Activated CD8-positive, alpha-beta memory T cell treated with anti-CD3 and anti-CD28 coated beads for 24 hours (primary cell): ENCODE measurements at regions not wholly inside any gene's neighbourhood (a gene's known extent, or its start where the extent isn't known, plus 50 kb on each side); places are given as distances from the start of the nearest gene placed in this dataset.

ENCODE experiments used
- DNase-seq: peaks from one replicate; pipeline ENCODE4 v3.0.0-alpha.2; 2020

DNA sequence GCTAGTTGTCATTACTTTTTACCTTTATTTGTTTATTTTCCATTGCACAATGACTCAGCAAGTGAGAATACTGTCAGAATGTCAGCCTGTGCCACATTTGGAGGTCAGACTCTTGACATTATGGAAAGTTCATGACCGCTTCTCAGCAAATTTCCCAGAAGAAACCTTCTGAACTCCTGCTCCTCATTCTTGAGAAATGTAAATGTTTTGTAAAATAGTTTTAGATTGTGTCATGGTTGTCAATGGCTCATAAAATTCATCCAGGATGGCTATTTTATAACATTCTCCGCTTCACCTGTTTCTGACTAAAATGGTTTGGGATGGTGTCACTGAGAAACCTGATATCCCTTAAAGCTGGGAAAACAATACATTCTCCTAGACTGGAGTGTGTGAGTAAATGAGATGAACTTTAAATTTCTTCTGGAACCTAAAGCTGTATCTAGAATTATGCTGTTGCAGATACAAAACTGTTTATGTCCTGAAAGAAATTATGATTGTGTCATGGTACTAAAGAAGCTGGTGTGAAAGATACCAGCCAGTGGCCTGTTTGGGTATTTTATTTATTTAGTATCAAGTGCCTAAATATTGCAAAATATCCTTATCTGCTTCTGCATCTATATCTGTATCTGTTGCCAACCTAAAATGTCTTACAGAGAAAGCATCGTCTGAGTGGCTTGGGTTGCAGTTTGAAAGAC, 671.7 kb downstream of the GATA3 start:
- no peak for DNase-seq

GRCh38 chr10:8726779-8727084, 672.2 kb downstream of the GATA3 start:
- DNase-seq, result no peak

- no peak for DNase-seq
These were observed 676.9 kb downstream of the GATA3 start for GRCh38 chr10:8731121-8732095.

DNA sequence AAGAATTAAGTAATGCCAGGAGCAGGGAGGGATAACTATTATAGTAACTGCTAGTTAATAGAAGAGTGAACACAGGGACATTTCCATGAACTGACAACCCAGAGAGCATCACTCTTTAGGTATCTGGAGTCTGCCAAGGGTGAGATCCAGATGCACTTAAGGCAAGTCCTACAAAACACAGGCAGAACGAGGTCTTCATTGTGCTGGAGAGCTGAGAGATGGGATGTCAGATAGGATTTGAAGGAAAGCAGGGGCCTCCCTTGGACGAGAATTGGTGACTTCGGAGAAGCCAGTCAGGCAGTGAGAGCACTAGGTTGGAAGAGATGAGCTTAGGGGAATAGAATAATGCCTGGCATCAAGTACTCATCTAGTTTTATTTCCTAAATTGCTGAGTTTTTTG, 684.5 kb downstream of the GATA3 start:
- DNase-seq, result no peak

DNA sequence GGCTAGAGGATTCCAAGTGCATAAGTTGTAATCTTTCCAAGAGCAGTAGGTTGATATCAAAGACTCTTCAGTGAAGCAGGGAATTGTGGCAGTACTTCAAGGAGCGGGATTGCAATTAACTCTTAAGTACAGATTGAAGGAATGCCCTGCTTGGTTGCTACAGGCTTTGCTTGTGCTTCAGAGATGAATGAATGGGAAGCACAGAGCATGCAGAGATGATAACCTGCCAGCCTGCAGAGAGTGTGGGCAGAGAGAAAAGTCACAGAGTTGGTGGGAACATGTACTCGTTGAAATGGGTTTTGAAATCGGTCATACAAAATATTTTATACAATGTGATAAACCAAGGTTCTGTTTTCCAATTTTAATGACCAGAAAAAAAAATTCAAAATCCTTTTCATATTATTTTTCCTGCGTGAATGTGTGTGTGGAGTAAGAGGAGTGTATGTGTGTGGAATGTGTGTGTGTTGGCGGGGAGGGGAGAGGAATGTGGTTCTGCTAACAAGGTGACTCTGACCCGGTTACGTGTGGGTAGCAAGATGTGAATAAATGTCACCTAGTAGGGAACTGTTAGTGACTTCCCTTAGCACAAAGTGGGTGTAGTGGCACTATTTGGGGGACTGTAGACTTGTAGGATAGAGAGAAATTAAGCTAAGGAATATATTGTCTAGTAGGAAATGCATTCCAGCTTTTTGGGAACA, 697.8 kb downstream of the GATA3 start:
- no peak for DNase-seq

GRCh38 chr10:8758029-8758428, 703.5 kb downstream of the GATA3 start:
- no peak for DNase-seq

- DNase-seq, result no peak
These were observed 712.4 kb downstream of the GATA3 start for GRCh38 chr10:8766899-8767298.

GRCh38 chr10:8767591-8767990, 713.1 kb downstream of the GATA3 start:
- DNase-seq, result no peak

- no peak for DNase-seq
These were observed 713.9 kb downstream of the GATA3 start for GRCh38 chr10:8768341-8768740.

GRCh38 chr10:8768852-8769251, 714.4 kb downstream of the GATA3 start:
- DNase-seq, result no peak

GRCh38 chr10:8776926-8777622, 722.6 kb downstream of the GATA3 start:
- no peak for DNase-seq

DNA sequence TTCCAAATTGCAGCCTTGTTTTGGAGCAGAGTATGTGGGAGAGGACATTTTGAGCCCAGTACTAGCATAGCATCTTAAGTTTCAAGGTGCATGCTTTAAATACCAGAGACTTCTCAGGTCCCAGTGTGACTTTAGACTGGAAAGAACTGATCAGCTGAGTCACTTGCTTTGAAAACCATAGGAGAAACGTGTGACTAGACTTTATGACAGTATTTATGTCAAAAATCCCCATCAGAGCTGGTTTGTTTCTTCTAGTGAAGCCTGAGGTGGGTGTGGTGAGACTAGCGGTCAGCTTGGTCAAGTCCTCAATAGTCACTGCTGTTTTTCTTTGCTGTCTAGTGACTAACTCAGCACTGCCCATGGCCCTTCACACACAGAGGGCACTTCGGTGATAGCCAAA, 724.2 kb downstream of the GATA3 start:
- no peak for DNase-seq

GRCh38 chr10:8787649-8788048, 733.2 kb downstream of the GATA3 start:
- DNase-seq, result no peak

GRCh38 chr10:8790390-8790789, 735.9 kb downstream of the GATA3 start:
- no peak for DNase-seq

GRCh38 chr10:8794860-8795259, 740.4 kb downstream of the GATA3 start:
- no peak for DNase-seq

DNA sequence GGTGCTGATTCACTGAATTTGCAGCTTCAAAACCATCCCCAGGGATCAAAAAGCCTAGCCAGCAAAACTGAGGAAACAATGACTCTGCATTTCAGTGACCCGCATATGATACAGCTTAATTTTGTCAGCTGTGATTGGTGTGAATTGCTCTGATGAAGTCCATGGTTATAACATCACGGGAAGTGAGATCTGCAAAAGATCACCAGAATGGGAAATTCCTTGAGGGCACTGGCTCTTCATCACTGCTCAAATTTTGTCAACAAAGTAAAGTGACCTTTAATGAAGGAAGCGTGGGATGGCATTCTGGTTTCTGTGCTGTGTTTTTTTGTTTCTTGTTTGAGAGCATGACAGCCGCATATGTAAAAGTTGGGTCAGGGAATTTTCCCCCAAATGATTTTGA, 745.9 kb downstream of the GATA3 start:
- DNase-seq, result no peak

GRCh38 chr10:8803992-8804391, 749.5 kb downstream of the GATA3 start:
- DNase-seq, result no peak

GRCh38 chr10:8810677-8811076, 756.2 kb downstream of the GATA3 start:
- DNase-seq, result no peak

DNA sequence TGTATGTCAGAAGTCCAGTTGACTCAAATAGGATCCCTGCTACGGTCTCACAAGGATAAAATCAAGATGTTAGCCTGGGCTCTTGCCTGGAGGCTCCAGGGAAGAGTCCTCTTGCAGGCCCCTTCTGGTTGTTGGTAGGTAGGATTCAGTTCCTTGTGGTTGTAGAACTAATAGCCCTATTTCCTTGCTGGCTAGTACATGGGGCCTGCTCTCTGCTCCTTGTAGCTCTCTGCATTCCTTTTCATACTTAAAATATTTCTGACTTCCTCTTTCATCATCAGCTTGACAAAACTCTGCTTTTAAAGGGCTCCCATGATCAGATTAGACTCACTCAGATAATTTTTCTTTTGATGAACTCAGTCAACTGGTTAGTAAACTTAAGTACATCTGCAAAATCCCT, 756.7 kb downstream of the GATA3 start:
- no peak for DNase-seq

DNA sequence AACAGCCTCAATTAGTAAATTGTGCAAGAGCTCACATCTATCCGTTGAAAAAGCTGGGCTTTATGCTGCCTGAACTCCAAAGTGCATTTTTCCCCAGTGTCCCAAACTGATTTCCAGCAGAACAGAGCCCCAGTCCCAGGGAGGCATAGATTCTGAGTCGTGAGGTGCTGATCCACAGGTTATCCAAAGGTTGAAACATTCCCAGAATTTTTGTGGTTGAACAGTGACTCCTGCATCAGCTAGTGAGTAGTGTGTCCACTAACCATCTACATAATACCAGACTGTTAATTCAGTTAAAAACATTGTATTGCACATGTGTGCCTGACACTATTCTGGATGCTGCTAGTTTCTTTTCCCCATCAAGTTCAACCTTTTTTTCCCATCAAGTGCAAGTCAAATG, 761.5 kb downstream of the GATA3 start:
- no peak for DNase-seq

- no peak for DNase-seq
These were observed 762.8 kb downstream of the GATA3 start for GRCh38 chr10:8817299-8817698.

DNA sequence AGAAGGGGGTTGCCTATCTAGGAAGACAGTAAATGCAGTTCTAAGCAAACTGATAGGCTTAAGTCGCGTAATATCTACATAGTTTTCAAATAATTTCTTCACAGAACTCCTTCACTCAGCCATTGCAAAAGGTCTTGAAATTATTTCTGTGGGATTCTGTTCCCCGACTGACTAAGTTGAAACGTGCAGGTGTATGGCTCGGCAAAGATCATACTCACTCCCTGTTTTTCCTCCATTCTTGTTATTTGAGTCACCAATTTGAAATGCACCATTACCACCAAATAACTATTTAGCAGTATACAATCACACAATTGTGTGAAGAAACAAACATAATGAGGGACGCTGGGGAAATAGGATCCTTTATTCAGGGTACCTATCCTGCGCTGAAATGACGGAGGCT, 771.1 kb downstream of the GATA3 start:
- DNase-seq, result no peak

- DNase-seq, result no peak
These were observed 775.1 kb downstream of the GATA3 start for GRCh38 chr10:8829592-8829991.
